GM12878 (cell line): ENCODE measurements at regions not wholly inside any gene's neighbourhood (a gene's known extent, or its start where the extent isn't known, plus 50 kb on each side); places are given as distances from the start of the nearest gene placed in this dataset.

Experiments used
- ESRRA ChIP-seq: IDR thresholded peaks from 2 replicates; pipeline ENCODE4 v1.6.1; 2012; ENCODE audit warnings: mild to moderate bottlenecking, low read length, improper control_type of control experiment
- EZH2 ChIP-seq: IDR thresholded peaks from 2 replicates; pipeline ENCODE4 v1.6.1; 2012; ENCODE audit warnings: low read depth, mild to moderate bottlenecking, control low read depth, inconsistent platforms, low read length, borderline replicate concordance; ENCODE audit not compliant: control insufficient read depth
- RFX5 ChIP-seq: IDR thresholded peaks from 2 replicates; pipeline ENCODE4 v1.6.1; 2011; ENCODE audit warnings: low read depth, low read length, improper control_type of control experiment
- TF ChIP-seq, protein P1 (sequence below), 3 experiments: IDR thresholded peaks in 2 of 3; conservative IDR thresholded peaks in 1 of 3; 2 replicates each; pipeline ENCODE4 v1.5.1; 2011; ENCODE audit warnings: low read depth in 3 of 3, low read length in 3 of 3, mild to moderate bottlenecking in 3 of 3, control low read depth in 2 of 3, moderate library complexity in 2 of 3, inconsistent platforms in 1 of 3, mixed read lengths in 1 of 3; ENCODE audit not compliant: control insufficient read depth in 2 of 3, insufficient read depth in 1 of 3; ENCODE audit errors: extremely low read depth in 1 of 3

GRCh38 chr15:49712846-49713450, 92.1 kb downstream of the DTWD1 start:
- TF ChIP-seq, protein P1, sequence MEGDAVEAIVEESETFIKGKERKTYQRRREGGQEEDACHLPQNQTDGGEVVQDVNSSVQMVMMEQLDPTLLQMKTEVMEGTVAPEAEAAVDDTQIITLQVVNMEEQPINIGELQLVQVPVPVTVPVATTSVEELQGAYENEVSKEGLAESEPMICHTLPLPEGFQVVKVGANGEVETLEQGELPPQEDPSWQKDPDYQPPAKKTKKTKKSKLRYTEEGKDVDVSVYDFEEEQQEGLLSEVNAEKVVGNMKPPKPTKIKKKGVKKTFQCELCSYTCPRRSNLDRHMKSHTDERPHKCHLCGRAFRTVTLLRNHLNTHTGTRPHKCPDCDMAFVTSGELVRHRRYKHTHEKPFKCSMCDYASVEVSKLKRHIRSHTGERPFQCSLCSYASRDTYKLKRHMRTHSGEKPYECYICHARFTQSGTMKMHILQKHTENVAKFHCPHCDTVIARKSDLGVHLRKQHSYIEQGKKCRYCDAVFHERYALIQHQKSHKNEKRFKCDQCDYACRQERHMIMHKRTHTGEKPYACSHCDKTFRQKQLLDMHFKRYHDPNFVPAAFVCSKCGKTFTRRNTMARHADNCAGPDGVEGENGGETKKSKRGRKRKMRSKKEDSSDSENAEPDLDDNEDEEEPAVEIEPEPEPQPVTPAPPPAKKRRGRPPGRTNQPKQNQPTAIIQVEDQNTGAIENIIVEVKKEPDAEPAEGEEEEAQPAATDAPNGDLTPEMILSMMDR (IDR thresholded peaks at IDR 0.05 in 2 of 3, conservative IDR thresholded peaks at IDR 0.05 in 1 of 3; ENCODE audit: control insufficient read depth in 2 of 3, extremely low read depth in 1 of 3, insufficient read depth in 1 of 3, low read depth in 3 of 3, low read length in 3 of 3): no peak
- TF ChIP-seq ESRRA: no peak
- TF ChIP-seq RFX5: no peak
- no peak for TF ChIP-seq EZH2
